ENCODE measurements at regions not wholly inside any gene's neighbourhood (a gene's known extent, or its start where the extent isn't known, plus 50 kb on each side); places are given as distances from the start of the nearest gene placed in this dataset.

GRCh38 chr21:41634211-41634694 is 126.3 kb upstream of the TMPRSS2 start:
- DNase-seq (ENCODE audit: extremely low spot score in 2 of 2) = no peak
- no peak overlapping the region for H3K27ac ChIP-seq
- no peak overlapping the region for H3K4me3 ChIP-seq
- H3K36me3 ChIP-seq = no peaks in the 10 kb centered on the region
- TF ChIP-seq POLR2A (IDR thresholded peaks at IDR 0.05) (no peak), CTCF (IDR thresholded peaks at IDR 0.05) (no peak)
- intact Hi-C loops (cut with DNase I) = no loop called here
- no peaks in the 10 kb centered on the region for H3K27me3 ChIP-seq
- no peaks in the 10 kb centered on the region for H3K9me3 ChIP-seq
- peaks cover 24% of the 10 kb centered on the region for H3K4me1 ChIP-seq

GRCh38 chr21:41633627-41634026 is 125.7 kb upstream of the TMPRSS2 start:
- TF ChIP-seq CTCF (IDR thresholded peaks at IDR 0.05) (no peak), POLR2A (IDR thresholded peaks at IDR 0.05) (no peak), POLR2AphosphoS5 (IDR thresholded peaks at IDR 0.05; ENCODE audit: insufficient read depth in 1 of 2, low read depth in 1 of 2) (no peak)
- intact Hi-C loops (cut with DNase I) = no loop called here
- no peak overlapping the region for H3K27ac ChIP-seq
- H3K9me3 ChIP-seq = no peaks in the 10 kb centered on the region
- no peaks in the 10 kb centered on the region for H3K36me3 ChIP-seq
- peaks cover 24% of the 10 kb centered on the region for H3K4me1 ChIP-seq
- DNase-seq (ENCODE audit: extremely low spot score in 2 of 2) = no peak
- H3K27me3 ChIP-seq = no peaks in the 10 kb centered on the region
- no peak overlapping the region for H3K4me3 ChIP-seq

- no peak for DNase-seq (ENCODE audit: extremely low spot score in 2 of 2)
- Histone ChIP-seq H3K27ac (no peak overlapping the region), H3K36me3 (no peaks in the 10 kb centered on the region), H3K9me3 (no peaks in the 10 kb centered on the region), H3K27me3 (no peaks in the 10 kb centered on the region), H3K4me3 (no peak overlapping the region), H3K4me1 (peaks cover 24% of the 10 kb centered on the region)
- intact Hi-C loops (cut with DNase I) = no loop called here
- TF ChIP-seq CTCF (IDR thresholded peaks at IDR 0.05) = no peak
- no peak for TF ChIP-seq POLR2AphosphoS5 (IDR thresholded peaks at IDR 0.05; ENCODE audit: insufficient read depth in 1 of 2, low read depth in 1 of 2)
- no peak for TF ChIP-seq POLR2A (IDR thresholded peaks at IDR 0.05)
These were observed 125.0 kb upstream of the TMPRSS2 start for GRCh38 chr21:41632748-41633475.

- TF ChIP-seq POLR2AphosphoS5 (IDR thresholded peaks at IDR 0.05; ENCODE audit: insufficient read depth in 1 of 2, low read depth in 1 of 2) (no peak), CTCF (IDR thresholded peaks at IDR 0.05) (no peak), POLR2A (IDR thresholded peaks at IDR 0.05) (no peak)
- Histone ChIP-seq H3K27ac (no peak overlapping the region), H3K27me3 (no peaks in the 10 kb centered on the region), H3K4me3 (no peak overlapping the region), H3K9me3 (no peaks in the 10 kb centered on the region), H3K36me3 (no peaks in the 10 kb centered on the region), H3K4me1 (peaks cover 24% of the 10 kb centered on the region)
- no peak for DNase-seq (ENCODE audit: extremely low spot score in 2 of 2)
- intact Hi-C loops (cut with DNase I) = no loop called here
These were observed 123.9 kb upstream of the TMPRSS2 start for GRCh38 chr21:41631564-41632461.

Measured in vagina (tissue), 2 donors.